ENCODE measurements at regions not wholly inside any gene's neighbourhood (a gene's known extent, or its start where the extent isn't known, plus 50 kb on each side); places are given as distances from the start of the nearest gene placed in this dataset.

- TF ChIP-seq POLR2A (IDR thresholded peaks at IDR 0.05; ENCODE audit: low read depth, low read length): no peak
- TF ChIP-seq RCOR1 (IDR thresholded peaks at IDR 0.05; ENCODE audit: insufficient replicate concordance, low read length): no peak
- no peak for TF ChIP-seq CTCF (conservative IDR thresholded peaks at IDR 0.05; ENCODE audit: low read depth, low read length)
- no peak for TF ChIP-seq NFE2L2 (IDR thresholded peaks at IDR 0.05; ENCODE audit: low read depth, low read length)
- no peak for TF ChIP-seq CEBPB (IDR thresholded peaks at IDR 0.05; ENCODE audit: low read depth, low read length)
- no peak for TF ChIP-seq ELK1 (IDR thresholded peaks at IDR 0.05; ENCODE audit: borderline replicate concordance, low read depth, low read length)
- no peak for TF ChIP-seq RFX5 (IDR thresholded peaks at IDR 0.05; ENCODE audit: low read depth, low read length)
- no peak for TF ChIP-seq SMC3 (IDR thresholded peaks at IDR 0.05; ENCODE audit: low read depth, low read length)
- TF ChIP-seq FOS (IDR thresholded peaks at IDR 0.05; ENCODE audit: low read depth, low read length): no peak
- TF ChIP-seq MXI1 (IDR thresholded peaks at IDR 0.05; ENCODE audit: borderline replicate concordance, low read depth, low read length): no peak
Observed at GRCh38 chr7:156560696-156561095, 79.9 kb upstream of the RNF32 start.
